GM23248 (cell line): ENCODE measurements at regions not wholly inside any gene's neighbourhood (a gene's known extent, or its start where the extent isn't known, plus 50 kb on each side); places are given as distances from the start of the nearest gene placed in this dataset.
"Not testable (repeated sequence)": the region's sequence is repeated elsewhere in the genome, so short reads cannot be mapped to it uniquely, and the experiment has no call there.

Source experiments
- DNase-seq: peaks from one replicate; pipeline ENCODE4 v3.0.0-alpha.2; 2015
- H2AFZ ChIP-seq: fragments of 200-600 bp; sonication (generic); 2 replicates; pipeline ENCODE4 v1.6.1; 2016; ENCODE audit warnings: antibody characterized with exemption
- H3F3A ChIP-seq: fragments of 200-600 bp; sonication (generic); 2 replicates; pipeline ENCODE4 v1.6.1; 2016; ENCODE audit warnings: mild to moderate bottlenecking, antibody characterized with exemption, mixed run types; ENCODE audit not compliant: insufficient read depth
- H3K27ac ChIP-seq: fragments of 200-600 bp; sonication (generic); 2 replicates; pipeline ENCODE4 v1.5.1; 2016; ENCODE audit warnings: mild to moderate bottlenecking
- H3K27me3 ChIP-seq: fragments of 200-600 bp; sonication (generic); replicated peaks from 2 replicates; pipeline ENCODE4 v1.6.1; 2016; ENCODE audit warnings: mild to moderate bottlenecking; ENCODE audit not compliant: insufficient read depth
- H3K36me3 ChIP-seq: fragments of 200-600 bp; sonication (generic); 2 replicates; pipeline ENCODE4 v1.6.1; 2016; ENCODE audit warnings: low read depth, mild to moderate bottlenecking
- H3K4me1 ChIP-seq: fragments of 200-600 bp; sonication (generic); 2 replicates; pipeline ENCODE4 v1.6.1; 2016; ENCODE audit warnings: mild to moderate bottlenecking; ENCODE audit not compliant: insufficient read depth
- H3K4me2 ChIP-seq: fragments of 200-600 bp; sonication (generic); one replicate; pipeline ENCODE4 v1.6.1; 2016; ENCODE audit warnings: mild to moderate bottlenecking; ENCODE audit not compliant: unreplicated experiment
- H3K4me3 ChIP-seq: fragments of 200-600 bp; sonication (generic); 2 replicates; pipeline ENCODE4 v1.5.1; 2016; ENCODE audit warnings: mild to moderate bottlenecking
- H3K79me2 ChIP-seq: fragments of 200-600 bp; sonication (generic); 2 replicates; pipeline ENCODE4 v1.6.1; 2016; ENCODE audit warnings: mild to moderate bottlenecking; ENCODE audit not compliant: insufficient read depth
- H3K9ac ChIP-seq: fragments of 200-600 bp; sonication (generic); 2 replicates; pipeline ENCODE4 v1.6.1; 2016; ENCODE audit warnings: mild to moderate bottlenecking
- H3K9me2 ChIP-seq: fragments of 200-600 bp; sonication (generic); 2 replicates; pipeline ENCODE4 v1.6.1; 2016; ENCODE audit warnings: mixed run types, mild to moderate bottlenecking, moderate library complexity; ENCODE audit not compliant: insufficient read depth
- H3K9me3 ChIP-seq: fragments of 200-600 bp; sonication (generic); one replicate; pipeline ENCODE4 v1.6.1; 2017; ENCODE audit warnings: low read depth
- H4K20me1 ChIP-seq: fragments of 200-600 bp; sonication (generic); 2 replicates; pipeline ENCODE4 v1.6.0; 2016; ENCODE audit not compliant: insufficient read depth
- WGBS, 2 experiments: methylation state at CpG; one replicate each; pipeline ENCODE4 v1.1.6; 2015 to 2017; ENCODE audit warnings: low lambda C conversion rate in 2 of 2, low coverage in 1 of 2; ENCODE audit errors: missing lambda C conversion rate in 2 of 2; 5-methylcytosine and 5-hydroxymethylcytosine counted together
- in situ Hi-C: fragments of 300-500 bp; cut with MboI; formaldehyde crosslinking; loops from 2 replicates; pipeline ENCODE4 v1.15.0; 2020

- H3K9me2 ChIP-seq, H4K20me1 ChIP-seq, H2AFZ ChIP-seq, H3K79me2 ChIP-seq, H3K9ac ChIP-seq, in situ Hi-C loops, H3K27ac ChIP-seq, H3K4me2 ChIP-seq, H3F3A ChIP-seq, H3K36me3 ChIP-seq, H3K9me3 ChIP-seq, H3K4me3 ChIP-seq, DNase-seq, H3K27me3 ChIP-seq, H3K4me1 ChIP-seq: not testable (repeated sequence)
- 16 to 32% methylated on average over 2 of the region's 2 CpGs for WGBS, 2 experiments
Observed at GRCh38 chr3:91448379-91448778, 2341.0 kb downstream of the EPHA3 start.

- 12 to 13% methylated on average over 1 of the region's 1 CpG for WGBS, 2 experiments
- H3K4me1 ChIP-seq, H4K20me1 ChIP-seq, in situ Hi-C loops, H3K27me3 ChIP-seq, H3K4me2 ChIP-seq, H3K27ac ChIP-seq, H3K9me2 ChIP-seq, H3K9me3 ChIP-seq, H3F3A ChIP-seq, H3K4me3 ChIP-seq, DNase-seq, H3K36me3 ChIP-seq, H3K79me2 ChIP-seq, H2AFZ ChIP-seq, H3K9ac ChIP-seq: not testable (repeated sequence)
Observed at GRCh38 chr3:91466517-91466916, 2359.1 kb downstream of the EPHA3 start.

GRCh38 chr3:91469251-91469650, 2361.8 kb downstream of the EPHA3 start:
- H3K9me3 ChIP-seq, H2AFZ ChIP-seq, in situ Hi-C loops, H3K9me2 ChIP-seq, H3K4me3 ChIP-seq, H3K27ac ChIP-seq, H3F3A ChIP-seq, H4K20me1 ChIP-seq, DNase-seq, H3K4me2 ChIP-seq, H3K9ac ChIP-seq, H3K4me1 ChIP-seq, H3K27me3 ChIP-seq, H3K79me2 ChIP-seq, H3K36me3 ChIP-seq: not testable (repeated sequence)
- 12 to 16% methylated on average over 3 of the region's 3 CpGs for WGBS, 2 experiments

GRCh38 chr3:91485026-91485425, 2377.6 kb downstream of the EPHA3 start:
- H3K4me2 ChIP-seq, in situ Hi-C loops, H3K9me3 ChIP-seq, H3F3A ChIP-seq, H3K4me3 ChIP-seq, H3K79me2 ChIP-seq, H3K9ac ChIP-seq, H4K20me1 ChIP-seq, H3K27ac ChIP-seq, H2AFZ ChIP-seq, H3K36me3 ChIP-seq, H3K27me3 ChIP-seq, H3K9me2 ChIP-seq, H3K4me1 ChIP-seq: not testable (repeated sequence)
- peak; percentile 8 for DNase-seq

- H3K4me2 ChIP-seq, H3K27me3 ChIP-seq, H3K79me2 ChIP-seq, H3K9me3 ChIP-seq, H3K36me3 ChIP-seq, in situ Hi-C loops, H4K20me1 ChIP-seq, H3K9ac ChIP-seq, H3K27ac ChIP-seq, H2AFZ ChIP-seq, H3K4me1 ChIP-seq, H3K4me3 ChIP-seq, H3F3A ChIP-seq, H3K9me2 ChIP-seq: not testable (repeated sequence)
- 21 to 26% methylated on average over 2 of the region's 2 CpGs for WGBS, 2 experiments
- peak; percentile 7 for DNase-seq
Observed at GRCh38 chr3:91485891-91486290, 2378.5 kb downstream of the EPHA3 start.

- H3K27me3 ChIP-seq, H3K4me2 ChIP-seq, H3K9me3 ChIP-seq, in situ Hi-C loops, H3F3A ChIP-seq, H4K20me1 ChIP-seq, H2AFZ ChIP-seq, H3K4me1 ChIP-seq, H3K27ac ChIP-seq, H3K9me2 ChIP-seq, H3K4me3 ChIP-seq, H3K79me2 ChIP-seq, H3K36me3 ChIP-seq, H3K9ac ChIP-seq, DNase-seq: not testable (repeated sequence)
- 4 to 6% methylated on average over 2 of the region's 2 CpGs for WGBS, 2 experiments
Observed at GRCh38 chr3:91497712-91498111, 2390.3 kb downstream of the EPHA3 start.

- WGBS, 2 experiments: 3 to 6% methylated on average over 1 of the region's 1 CpG
- DNase-seq, H3K9me2 ChIP-seq, H4K20me1 ChIP-seq, in situ Hi-C loops, H3K9me3 ChIP-seq, H3K27ac ChIP-seq, H2AFZ ChIP-seq, H3K9ac ChIP-seq, H3K36me3 ChIP-seq, H3K79me2 ChIP-seq, H3K4me3 ChIP-seq, H3K4me2 ChIP-seq, H3K27me3 ChIP-seq, H3K4me1 ChIP-seq, H3F3A ChIP-seq: not testable (repeated sequence)
Observed at GRCh38 chr3:91499850-91500249, 2392.4 kb downstream of the EPHA3 start.

GRCh38 chr3:91504874-91505273, 2397.5 kb downstream of the EPHA3 start:
- H3K27me3 ChIP-seq, H3F3A ChIP-seq, H3K4me1 ChIP-seq, H3K9me2 ChIP-seq, H3K79me2 ChIP-seq, in situ Hi-C loops, H3K4me2 ChIP-seq, DNase-seq, H3K4me3 ChIP-seq, H2AFZ ChIP-seq, H3K27ac ChIP-seq, H3K36me3 ChIP-seq, H3K9ac ChIP-seq, H4K20me1 ChIP-seq, H3K9me3 ChIP-seq: not testable (repeated sequence)
- 9 to 30% methylated on average over 1 of the region's 1 CpG for WGBS, 2 experiments
